Stimulated activated CD8-positive, alpha-beta memory T cell treated with anti-CD3 and anti-CD28 coated beads, Interleukin-4, amount 100 ng/mL, for 4 hours (primary cell): ENCODE measurements at regions not wholly inside any gene's neighbourhood (a gene's known extent, or its start where the extent isn't known, plus 50 kb on each side); places are given as distances from the start of the nearest gene placed in this dataset.
"Not testable (repeated sequence)": the region's sequence is repeated elsewhere in the genome, so short reads cannot be mapped to it uniquely, and the experiment has no call there.

ENCODE experiments used
- DNase-seq, 2 donors: peaks; one replicate each; pipeline ENCODE4 v3.0.0-alpha.2; 2020; ENCODE audit warnings: low read depth in 2 of 2, low spot score in 1 of 2

- DNase-seq, result no peak
These were observed 131.4 kb upstream of the NEIL3 start for GRCh38 chr4:177178246-177178645.

- DNase-seq, result no peak
These were observed 127.5 kb upstream of the NEIL3 start for GRCh38 chr4:177182166-177182565.

- DNase-seq, result no peak
These were observed 126.9 kb upstream of the NEIL3 start for GRCh38 chr4:177182728-177183127.

- no peak for DNase-seq
These were observed 124.5 kb upstream of the NEIL3 start for GRCh38 chr4:177185151-177185550.

- DNase-seq, result no peak
These were observed 124.1 kb upstream of the NEIL3 start for GRCh38 chr4:177185579-177185978.

- DNase-seq, result no peak
These were observed 122.3 kb upstream of the NEIL3 start for GRCh38 chr4:177187371-177187770.

GRCh38 chr4:177190995-177191580 is 118.6 kb upstream of the NEIL3 start:
- no peak for DNase-seq

GRCh38 chr4:177191586-177191985 is 118.1 kb upstream of the NEIL3 start:
- no peak for DNase-seq

GRCh38 chr4:177191991-177192390 is 117.7 kb upstream of the NEIL3 start:
- DNase-seq, result no peak

GRCh38 chr4:177193024-177193715 is 116.5 kb upstream of the NEIL3 start:
- DNase-seq, result not testable (repeated sequence)

- no peak for DNase-seq
These were observed 114.8 kb upstream of the NEIL3 start for GRCh38 chr4:177194906-177195305.

GRCh38 chr4:177196615-177197014 is 113.1 kb upstream of the NEIL3 start:
- no peak for DNase-seq

- no peak for DNase-seq
These were observed 108.1 kb upstream of the NEIL3 start for GRCh38 chr4:177201614-177202013.

- DNase-seq, result no peak
These were observed 105.5 kb upstream of the NEIL3 start for GRCh38 chr4:177204126-177204525.

- DNase-seq, result no peak
These were observed 94.7 kb upstream of the NEIL3 start for GRCh38 chr4:177214935-177215334.

- no peak for DNase-seq
These were observed 89.3 kb upstream of the NEIL3 start for GRCh38 chr4:177220376-177220775.

- no peak for DNase-seq
These were observed 86.9 kb upstream of the NEIL3 start for GRCh38 chr4:177222781-177223180.

- DNase-seq, result no peak
These were observed 84.1 kb upstream of the NEIL3 start for GRCh38 chr4:177225605-177226004.

- DNase-seq, result no peak
These were observed 82.0 kb upstream of the NEIL3 start for GRCh38 chr4:177227636-177228035.

- DNase-seq, result no peak
These were observed 81.1 kb upstream of the NEIL3 start for GRCh38 chr4:177228599-177228998.

GRCh38 chr4:177229331-177229730 is 80.3 kb upstream of the NEIL3 start:
- DNase-seq, result no peak

GRCh38 chr4:177232473-177232872 is 77.2 kb upstream of the NEIL3 start:
- DNase-seq, result no peak

GRCh38 chr4:177235026-177235425 is 74.6 kb upstream of the NEIL3 start:
- DNase-seq, result no peak
